ENCODE measurements at regions not wholly inside any gene's neighbourhood (a gene's known extent, or its start where the extent isn't known, plus 50 kb on each side); places are given as distances from the start of the nearest gene placed in this dataset.
"Not testable (repeated sequence)": the region's sequence is repeated elsewhere in the genome, so short reads cannot be mapped to it uniquely, and the experiment has no call there.

DNA sequence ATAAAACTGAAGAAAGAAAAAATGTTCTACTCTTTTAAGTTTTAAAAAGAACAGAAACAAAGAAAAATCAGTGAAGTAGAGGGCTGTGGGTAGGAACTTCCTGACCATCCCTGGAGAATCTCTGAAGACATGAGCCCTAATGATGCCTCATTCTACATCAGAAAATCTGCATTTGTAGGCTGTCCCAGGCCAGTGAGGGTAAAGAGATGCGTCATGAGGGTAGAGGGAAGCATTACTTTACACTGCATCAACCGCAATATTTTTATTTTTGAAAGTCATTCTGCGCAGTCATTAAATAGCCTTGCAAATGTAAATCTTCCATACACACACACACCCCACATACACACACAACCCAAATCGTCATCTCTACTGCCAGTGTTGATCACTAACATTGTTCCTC is 82.1 kb upstream of the CABCOCO1 start:
- ATAC-seq: no peak
- TF ChIP-seq, protein P1, sequence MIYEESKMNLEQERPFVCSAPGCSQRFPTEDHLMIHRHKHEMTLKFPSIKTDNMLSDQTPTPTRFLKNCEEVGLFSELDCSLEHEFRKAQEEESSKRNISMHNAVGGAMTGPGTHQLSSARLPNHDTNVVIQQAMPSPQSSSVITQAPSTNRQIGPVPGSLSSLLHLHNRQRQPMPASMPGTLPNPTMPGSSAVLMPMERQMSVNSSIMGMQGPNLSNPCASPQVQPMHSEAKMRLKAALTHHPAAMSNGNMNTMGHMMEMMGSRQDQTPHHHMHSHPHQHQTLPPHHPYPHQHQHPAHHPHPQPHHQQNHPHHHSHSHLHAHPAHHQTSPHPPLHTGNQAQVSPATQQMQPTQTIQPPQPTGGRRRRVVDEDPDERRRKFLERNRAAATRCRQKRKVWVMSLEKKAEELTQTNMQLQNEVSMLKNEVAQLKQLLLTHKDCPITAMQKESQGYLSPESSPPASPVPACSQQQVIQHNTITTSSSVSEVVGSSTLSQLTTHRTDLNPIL (CRISPR knock-in tag; IDR thresholded peaks at IDR 0.05; ENCODE audit: low read depth): no peak
- TF ChIP-seq ZFP30 (CRISPR knock-in tag; IDR thresholded peaks at IDR 0.05) (no peak), ZC3H10 (CRISPR knock-in tag; IDR thresholded peaks at IDR 0.05) (no peak), GLIS3 (CRISPR knock-in tag; IDR thresholded peaks at IDR 0.05) (no peak), TCF4 (CRISPR knock-in tag; IDR thresholded peaks at IDR 0.05; ENCODE audit: borderline replicate concordance) (no peak), ESRRG (CRISPR knock-in tag; IDR thresholded peaks at IDR 0.05) (no peak), BACH2 (CRISPR knock-in tag; IDR thresholded peaks at IDR 0.05; ENCODE audit: borderline replicate concordance) (no peak), SNAI2 (CRISPR knock-in tag; IDR thresholded peaks at IDR 0.05) (no peak), OSR1 (CRISPR knock-in tag; IDR thresholded peaks at IDR 0.05) (no peak), TOX (CRISPR knock-in tag; IDR thresholded peaks at IDR 0.05; ENCODE audit: borderline replicate concordance) (no peak), RARB (CRISPR knock-in tag; IDR thresholded peaks at IDR 0.05) (no peak), ISL1 (CRISPR knock-in tag; IDR thresholded peaks at IDR 0.05) (no peak), ZNF565 (CRISPR knock-in tag; conservative IDR thresholded peaks at IDR 0.05; ENCODE audit: low read depth) (no peak)
- TF ChIP-seq, protein P2, sequence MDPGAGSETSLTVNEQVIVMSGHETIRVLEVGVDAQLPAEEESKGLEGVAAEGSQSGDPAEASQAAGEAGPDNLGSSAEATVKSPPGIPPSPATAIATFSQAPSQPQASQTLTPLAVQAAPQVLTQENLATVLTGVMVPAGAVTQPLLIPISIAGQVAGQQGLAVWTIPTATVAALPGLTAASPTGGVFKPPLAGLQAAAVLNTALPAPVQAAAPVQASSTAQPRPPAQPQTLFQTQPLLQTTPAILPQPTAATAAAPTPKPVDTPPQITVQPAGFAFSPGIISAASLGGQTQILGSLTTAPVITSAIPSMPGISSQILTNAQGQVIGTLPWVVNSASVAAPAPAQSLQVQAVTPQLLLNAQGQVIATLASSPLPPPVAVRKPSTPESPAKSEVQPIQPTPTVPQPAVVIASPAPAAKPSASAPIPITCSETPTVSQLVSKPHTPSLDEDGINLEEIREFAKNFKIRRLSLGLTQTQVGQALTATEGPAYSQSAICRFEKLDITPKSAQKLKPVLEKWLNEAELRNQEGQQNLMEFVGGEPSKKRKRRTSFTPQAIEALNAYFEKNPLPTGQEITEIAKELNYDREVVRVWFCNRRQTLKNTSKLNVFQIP (CRISPR knock-in tag; IDR thresholded peaks at IDR 0.05; ENCODE audit: borderline replicate concordance, low read depth): no peak
- TF ChIP-seq, protein P3, sequence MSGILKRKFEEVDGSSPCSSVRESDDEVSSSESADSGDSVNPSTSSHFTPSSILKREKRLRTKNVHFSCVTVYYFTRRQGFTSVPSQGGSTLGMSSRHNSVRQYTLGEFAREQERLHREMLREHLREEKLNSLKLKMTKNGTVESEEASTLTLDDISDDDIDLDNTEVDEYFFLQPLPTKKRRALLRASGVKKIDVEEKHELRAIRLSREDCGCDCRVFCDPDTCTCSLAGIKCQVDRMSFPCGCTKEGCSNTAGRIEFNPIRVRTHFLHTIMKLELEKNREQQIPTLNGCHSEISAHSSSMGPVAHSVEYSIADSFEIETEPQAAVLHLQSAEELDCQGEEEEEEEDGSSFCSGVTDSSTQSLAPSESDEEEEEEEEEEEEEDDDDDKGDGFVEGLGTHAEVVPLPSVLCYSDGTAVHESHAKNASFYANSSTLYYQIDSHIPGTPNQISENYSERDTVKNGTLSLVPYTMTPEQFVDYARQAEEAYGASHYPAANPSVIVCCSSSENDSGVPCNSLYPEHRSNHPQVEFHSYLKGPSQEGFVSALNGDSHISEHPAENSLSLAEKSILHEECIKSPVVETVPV (CRISPR knock-in tag; IDR thresholded peaks at IDR 0.05): no peak
- TF ChIP-seq, protein P4, sequence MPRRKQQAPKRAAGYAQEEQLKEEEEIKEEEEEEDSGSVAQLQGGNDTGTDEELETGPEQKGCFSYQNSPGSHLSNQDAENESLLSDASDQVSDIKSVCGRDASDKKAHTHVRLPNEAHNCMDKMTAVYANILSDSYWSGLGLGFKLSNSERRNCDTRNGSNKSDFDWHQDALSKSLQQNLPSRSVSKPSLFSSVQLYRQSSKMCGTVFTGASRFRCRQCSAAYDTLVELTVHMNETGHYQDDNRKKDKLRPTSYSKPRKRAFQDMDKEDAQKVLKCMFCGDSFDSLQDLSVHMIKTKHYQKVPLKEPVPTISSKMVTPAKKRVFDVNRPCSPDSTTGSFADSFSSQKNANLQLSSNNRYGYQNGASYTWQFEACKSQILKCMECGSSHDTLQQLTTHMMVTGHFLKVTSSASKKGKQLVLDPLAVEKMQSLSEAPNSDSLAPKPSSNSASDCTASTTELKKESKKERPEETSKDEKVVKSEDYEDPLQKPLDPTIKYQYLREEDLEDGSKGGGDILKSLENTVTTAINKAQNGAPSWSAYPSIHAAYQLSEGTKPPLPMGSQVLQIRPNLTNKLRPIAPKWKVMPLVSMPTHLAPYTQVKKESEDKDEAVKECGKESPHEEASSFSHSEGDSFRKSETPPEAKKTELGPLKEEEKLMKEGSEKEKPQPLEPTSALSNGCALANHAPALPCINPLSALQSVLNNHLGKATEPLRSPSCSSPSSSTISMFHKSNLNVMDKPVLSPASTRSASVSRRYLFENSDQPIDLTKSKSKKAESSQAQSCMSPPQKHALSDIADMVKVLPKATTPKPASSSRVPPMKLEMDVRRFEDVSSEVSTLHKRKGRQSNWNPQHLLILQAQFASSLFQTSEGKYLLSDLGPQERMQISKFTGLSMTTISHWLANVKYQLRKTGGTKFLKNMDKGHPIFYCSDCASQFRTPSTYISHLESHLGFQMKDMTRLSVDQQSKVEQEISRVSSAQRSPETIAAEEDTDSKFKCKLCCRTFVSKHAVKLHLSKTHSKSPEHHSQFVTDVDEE (CRISPR knock-in tag; IDR thresholded peaks at IDR 0.05): no peak

DNA sequence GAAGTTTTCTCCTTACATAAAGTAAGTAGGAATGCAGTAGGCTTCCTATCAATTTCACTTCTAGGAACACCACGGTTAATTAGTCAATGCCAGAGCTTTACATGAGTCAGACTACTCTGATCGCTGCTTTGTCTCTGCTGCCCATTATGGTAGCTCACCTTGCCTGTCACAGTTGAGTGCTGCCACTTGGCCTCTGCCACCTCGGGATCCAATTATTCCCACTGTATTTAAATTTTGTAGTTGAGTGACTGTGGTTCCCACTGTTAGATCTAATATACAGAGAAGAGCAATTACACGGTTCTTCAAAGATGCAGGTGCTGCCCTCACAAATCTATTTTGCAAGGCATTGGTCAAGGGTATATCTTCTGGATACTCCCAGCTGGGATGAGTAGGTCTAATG is 92.5 kb upstream of the CABCOCO1 start:
- not testable (repeated sequence) for ATAC-seq

DNA sequence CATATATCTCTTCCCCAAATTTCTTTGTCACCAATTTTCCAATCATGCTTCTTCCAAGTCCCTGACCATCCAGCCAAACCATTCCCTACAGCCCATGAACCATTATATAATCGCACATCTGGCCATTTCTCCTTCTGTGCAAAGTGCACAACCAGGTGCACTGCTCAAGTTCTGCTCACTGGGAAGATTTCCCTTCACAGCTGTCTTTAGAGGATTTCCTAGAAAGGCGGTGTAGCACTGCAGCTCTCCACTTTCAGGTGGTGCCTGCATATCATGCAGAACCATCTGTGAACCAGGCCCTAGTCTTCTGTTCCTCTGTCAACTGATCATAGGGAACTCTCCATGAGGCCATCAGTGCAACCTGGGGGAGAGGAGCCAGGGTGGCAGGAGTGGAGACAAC is 95.0 kb upstream of the CABCOCO1 start:
- no peak for TF ChIP-seq OSR1 (CRISPR knock-in tag; IDR thresholded peaks at IDR 0.05)
- TF ChIP-seq PPARA (CRISPR knock-in tag; IDR thresholded peaks at IDR 0.05; ENCODE audit: borderline replicate concordance): no peak
- no peak for TF ChIP-seq ZFP30 (CRISPR knock-in tag; IDR thresholded peaks at IDR 0.05)
- TF ChIP-seq, protein P4 (CRISPR knock-in tag; IDR thresholded peaks at IDR 0.05): no peak
- TF ChIP-seq ZNF8 (CRISPR knock-in tag; IDR thresholded peaks at IDR 0.05): no peak
- TF ChIP-seq, protein P3 (CRISPR knock-in tag; IDR thresholded peaks at IDR 0.05): no peak
- TF ChIP-seq SNAI2 (CRISPR knock-in tag; IDR thresholded peaks at IDR 0.05): no peak
- no peak for ATAC-seq
